Neural progenitor cell (in vitro differentiated cells): ENCODE measurements at regions not wholly inside any gene's neighbourhood (a gene's known extent, or its start where the extent isn't known, plus 50 kb on each side); places are given as distances from the start of the nearest gene placed in this dataset.
"Not testable (repeated sequence)": the region's sequence is repeated elsewhere in the genome, so short reads cannot be mapped to it uniquely, and the experiment has no call there.

Experiments used
- CTCF ChIP-seq: fragments of 200-600 bp; sonication (generic); IDR thresholded peaks from 2 replicates; pipeline ENCODE4 v1.5.1; 2017; ENCODE audit warnings: antibody characterized with exemption, mild to moderate bottlenecking
- EZH2 ChIP-seq: fragments of 200-600 bp; sonication (generic); IDR thresholded peaks from 2 replicates; pipeline ENCODE4 v1.6.1; 2017; ENCODE audit warnings: antibody characterized with exemption, mild to moderate bottlenecking, moderate library complexity

GRCh38 chr3:145054055-145054454 is 1082.4 kb downstream of the DIPK2A start:
- TF ChIP-seq CTCF, EZH2: not testable (repeated sequence)
